GM18873 (cell line): ENCODE measurements at regions not wholly inside any gene's neighbourhood (a gene's known extent, or its start where the extent isn't known, plus 50 kb on each side); places are given as distances from the start of the nearest gene placed in this dataset.

Experiments used
- ATAC-seq: cut with Tn5 transposase; IDR thresholded peaks from one replicate; pipeline ENCODE4 v1.9.1; 2021; ENCODE audit warnings: mild to moderate bottlenecking, moderate library complexity, moderate number of reproducible peaks; ENCODE audit not compliant: unreplicated experiment, low FRiP score

GRCh38 chr3:6516143-6516542 is 344.8 kb upstream of the GRM7 start:
- ATAC-seq: no peak

GRCh38 chr3:6516694-6517093 is 344.2 kb upstream of the GRM7 start:
- ATAC-seq: no peak

GRCh38 chr3:6518709-6519345 is 342.1 kb upstream of the GRM7 start:
- no peak for ATAC-seq

- ATAC-seq: no peak
Observed at GRCh38 chr3:6521369-6522113, 339.4 kb upstream of the GRM7 start.

- ATAC-seq: no peak
Observed at GRCh38 chr3:6522191-6522590, 338.7 kb upstream of the GRM7 start.

- no peak for ATAC-seq
Observed at GRCh38 chr3:6523043-6523442, 337.9 kb upstream of the GRM7 start.

- no peak for ATAC-seq
Observed at GRCh38 chr3:6524479-6524878, 336.4 kb upstream of the GRM7 start.

GRCh38 chr3:6526321-6526720 is 334.6 kb upstream of the GRM7 start:
- no peak for ATAC-seq

- ATAC-seq: no peak
Observed at GRCh38 chr3:6526861-6527260, 334.1 kb upstream of the GRM7 start.

GRCh38 chr3:6528951-6529350 is 332.0 kb upstream of the GRM7 start:
- ATAC-seq: no peak

GRCh38 chr3:6531153-6531552 is 329.8 kb upstream of the GRM7 start:
- no peak for ATAC-seq

- ATAC-seq: no peak
Observed at GRCh38 chr3:6532101-6532500, 328.8 kb upstream of the GRM7 start.

- no peak for ATAC-seq
Observed at GRCh38 chr3:6540981-6541380, 319.9 kb upstream of the GRM7 start.

GRCh38 chr3:6542795-6543194 is 318.1 kb upstream of the GRM7 start:
- ATAC-seq: no peak

GRCh38 chr3:6549296-6549695 is 311.6 kb upstream of the GRM7 start:
- no peak for ATAC-seq

- ATAC-seq: no peak
Observed at GRCh38 chr3:6551165-6551564, 309.8 kb upstream of the GRM7 start.

- ATAC-seq: no peak
Observed at GRCh38 chr3:6560259-6560658, 300.7 kb upstream of the GRM7 start.

- ATAC-seq: no peak
Observed at GRCh38 chr3:6567241-6567640, 293.7 kb upstream of the GRM7 start.

GRCh38 chr3:6568999-6569493 is 291.9 kb upstream of the GRM7 start:
- ATAC-seq: no peak

- no peak for ATAC-seq
Observed at GRCh38 chr3:6571448-6571847, 289.5 kb upstream of the GRM7 start.

GRCh38 chr3:6577584-6577983 is 283.3 kb upstream of the GRM7 start:
- no peak for ATAC-seq

- no peak for ATAC-seq
Observed at GRCh38 chr3:6578526-6578925, 282.4 kb upstream of the GRM7 start.
